Prostate gland (tissue), 2 donors: ENCODE measurements at regions not wholly inside any gene's neighbourhood (a gene's known extent, or its start where the extent isn't known, plus 50 kb on each side); places are given as distances from the start of the nearest gene placed in this dataset.

ENCODE experiments used
- POLR2A ChIP-seq: fragments of 450-650 bp; IDR thresholded peaks from one replicate; pipeline ENCODE4 v1.6.1; 2016; ENCODE audit warnings: antibody characterized with exemption, mild to moderate bottlenecking
- TF ChIP-seq, protein P1 (sequence below), 4 experiments: fragments of 200-600 bp in 2 of 4; fragments of 450-650 bp in 2 of 4; sonication (generic) in 2 of 4; IDR thresholded peaks; 1 replicate in 3 of 4; 2 replicates in 1 of 4; pipeline ENCODE4 v1.5.1; 2016 to 2019; ENCODE audit warnings: antibody characterized with exemption in 4 of 4, mild to moderate bottlenecking in 2 of 4, moderate library complexity in 2 of 4

GRCh38 chr6:76982476-76983199 is 480.7 kb downstream of the HTR1B start:
- TF ChIP-seq, protein P1, sequence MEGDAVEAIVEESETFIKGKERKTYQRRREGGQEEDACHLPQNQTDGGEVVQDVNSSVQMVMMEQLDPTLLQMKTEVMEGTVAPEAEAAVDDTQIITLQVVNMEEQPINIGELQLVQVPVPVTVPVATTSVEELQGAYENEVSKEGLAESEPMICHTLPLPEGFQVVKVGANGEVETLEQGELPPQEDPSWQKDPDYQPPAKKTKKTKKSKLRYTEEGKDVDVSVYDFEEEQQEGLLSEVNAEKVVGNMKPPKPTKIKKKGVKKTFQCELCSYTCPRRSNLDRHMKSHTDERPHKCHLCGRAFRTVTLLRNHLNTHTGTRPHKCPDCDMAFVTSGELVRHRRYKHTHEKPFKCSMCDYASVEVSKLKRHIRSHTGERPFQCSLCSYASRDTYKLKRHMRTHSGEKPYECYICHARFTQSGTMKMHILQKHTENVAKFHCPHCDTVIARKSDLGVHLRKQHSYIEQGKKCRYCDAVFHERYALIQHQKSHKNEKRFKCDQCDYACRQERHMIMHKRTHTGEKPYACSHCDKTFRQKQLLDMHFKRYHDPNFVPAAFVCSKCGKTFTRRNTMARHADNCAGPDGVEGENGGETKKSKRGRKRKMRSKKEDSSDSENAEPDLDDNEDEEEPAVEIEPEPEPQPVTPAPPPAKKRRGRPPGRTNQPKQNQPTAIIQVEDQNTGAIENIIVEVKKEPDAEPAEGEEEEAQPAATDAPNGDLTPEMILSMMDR (IDR thresholded peaks at IDR 0.05), result no peak
- no peak for TF ChIP-seq POLR2A
